HCT116 (cell line): ENCODE measurements at regions not wholly inside any gene's neighbourhood (a gene's known extent, or its start where the extent isn't known, plus 50 kb on each side); places are given as distances from the start of the nearest gene placed in this dataset.

Experiments used
- ATAC-seq: fragments of 200-7000 bp; cut with Tn5 transposase; 2 replicates; pipeline ENCODE4 v1.9.1; 2020; ENCODE audit warnings: mild to moderate bottlenecking, moderate library complexity
- BruUV-seq: library from RNA; stranded (reverse); fragments of 400-500 nt; replicated peaks from 2 replicates; lab custom pipeline; 2021; lab: Mats Ljungman, UMichigan
- CTCF ChIA-PET: fragments of 300-600 bp; sonication (Branson Sonifier 250); formaldehyde crosslinking; loops from one replicate; lab custom pipeline; 2021; ENCODE audit warnings: antibody characterized with exemption; lab: Charles Lee
- POLR2A ChIA-PET: fragments of 300-600, 350-600 bp; sonication (Branson Sonifier 250); formaldehyde crosslinking; loops from one replicate; lab custom pipeline; 2021; ENCODE audit warnings: antibody characterized with exemption; lab: Charles Lee
- RAD21 ChIA-PET, 2 experiments: fragments of 300-600 bp; sonication (Branson Sonifier 250); formaldehyde crosslinking; loops; one replicate each; lab custom pipeline; 2023; ENCODE audit warnings: low total read pairs in 2 of 2; ENCODE audit not compliant: uncharacterized antibody in 2 of 2, unreplicated experiment in 2 of 2, low non-redundant PET in 1 of 2; lab: Charles Lee
- DNase-seq: peaks from one replicate; pipeline ENCODE4 v3.0.0-alpha.2; 2010; ENCODE audit warnings: low read depth, low spot score
- H2AFZ ChIP-seq: fragments of 200-600 bp; shearing (Covaris generic), sonication (generic); 2 replicates; pipeline ENCODE4 v1.6.1; 2017; ENCODE audit warnings: low read depth, mixed run types, mixed read lengths, antibody characterized with exemption, low read length; ENCODE audit not compliant: poor library complexity, severe bottlenecking
- H3K27ac ChIP-seq: 2 replicates; pipeline ENCODE4 v1.5.1; 2012; ENCODE audit warnings: low read depth, low read length
- H3K27me3 ChIP-seq: fragments of 200-600 bp; sonication (generic); 2 replicates; pipeline ENCODE4 v1.6.1; 2016; ENCODE audit warnings: mixed run types, low read length, mixed read lengths; ENCODE audit not compliant: insufficient read depth
- H3K36me3 ChIP-seq, 2 experiments: fragments of 200-500 bp in 1 of 2; fragments of 200-600 bp in 1 of 2; sonication (Bioruptor generic) in 1 of 2; sonication (generic) in 1 of 2; 2 replicates each; pipeline versions ENCODE4 v1.5.1 to v1.6.1; 2014 to 2016; ENCODE audit warnings: low read length in 2 of 2, inconsistent platforms in 1 of 2, mixed read lengths in 1 of 2, mixed run types in 1 of 2; ENCODE audit not compliant: insufficient read depth in 2 of 2, control insufficient read depth in 1 of 2
- H3K4me1 ChIP-seq, 2 experiments: fragments of 200-600 bp in 1 of 2; sonication (generic) in 1 of 2; 2 replicates each; pipeline versions ENCODE4 v1.5.1 to v1.6.1; 2012 to 2017; ENCODE audit warnings: low read length in 2 of 2, inconsistent platforms in 1 of 2, mild to moderate bottlenecking in 1 of 2, mixed read lengths in 1 of 2, mixed run types in 1 of 2, moderate library complexity in 1 of 2; ENCODE audit not compliant: insufficient read depth in 2 of 2, control insufficient read depth in 1 of 2
- H3K4me2 ChIP-seq: fragments of 200-600 bp; sonication (generic); 2 replicates; pipeline ENCODE4 v1.6.1; 2017; ENCODE audit warnings: mixed run types, low read length, mixed read lengths
- H3K4me3 ChIP-seq, 2 experiments: fragments of 200-600 bp in 1 of 2; sonication (generic) in 1 of 2; replicated peaks in 1 of 2; 2 replicates each; pipeline ENCODE4 v1.5.1; 2011 to 2016; ENCODE audit warnings: low read length in 2 of 2, control low read depth in 1 of 2, low read depth in 1 of 2, mild to moderate bottlenecking in 1 of 2, mixed read lengths in 1 of 2, mixed run types in 1 of 2
- H3K79me2 ChIP-seq: fragments of 200-600 bp; sonication (generic); 2 replicates; pipeline ENCODE4 v1.6.1; 2017; ENCODE audit warnings: mild to moderate bottlenecking, mixed run types, low read length, moderate library complexity, mixed read lengths; ENCODE audit not compliant: insufficient read depth
- H3K9ac ChIP-seq: fragments of 200-600 bp; sonication (generic); 2 replicates; pipeline ENCODE4 v1.6.1; 2016; ENCODE audit warnings: low read length, mixed read lengths
- H3K9me2 ChIP-seq: fragments of 200-600 bp; sonication (generic), shearing (Covaris generic); 2 replicates; pipeline ENCODE4 v1.6.1; 2017; ENCODE audit warnings: mixed run types, mild to moderate bottlenecking, moderate library complexity; ENCODE audit not compliant: insufficient read depth
- H3K9me3 ChIP-seq, 2 experiments: fragments of 200-500 bp in 1 of 2; fragments of 200-600 bp in 1 of 2; sonication (Bioruptor generic) in 1 of 2; sonication (generic) in 1 of 2; 2 replicates each; pipeline ENCODE4 v1.6.1; 2014 to 2017; ENCODE audit warnings: low read length in 2 of 2, mixed read lengths in 2 of 2, inconsistent platforms in 1 of 2, low read depth in 1 of 2, mild to moderate bottlenecking in 1 of 2, mixed run types in 1 of 2, moderate library complexity in 1 of 2; ENCODE audit not compliant: control insufficient read depth in 1 of 2, insufficient read depth in 1 of 2
- H4K20me1 ChIP-seq: fragments of 200-600 bp; sonication (generic), shearing (Covaris generic); 2 replicates; pipeline ENCODE4 v1.6.1; 2017; ENCODE audit warnings: mixed run types, mild to moderate bottlenecking, moderate library complexity; ENCODE audit not compliant: insufficient read depth
- ATF3 ChIP-seq: IDR thresholded peaks from 2 replicates; pipeline ENCODE4 v1.6.1; 2012
- CBX3 ChIP-seq: IDR thresholded peaks from 2 replicates; pipeline ENCODE4 v1.6.1; 2012; ENCODE audit warnings: low read depth
- CEBPB ChIP-seq: IDR thresholded peaks from 2 replicates; pipeline ENCODE4 v1.6.1; 2012; ENCODE audit warnings: low read depth
- EZH2 ChIP-seq: fragments of 200-600 bp; sonication (generic); IDR thresholded peaks from 2 replicates; pipeline ENCODE4 v1.6.1; 2017; ENCODE audit warnings: antibody characterized with exemption, mixed run types
- FOSL1 ChIP-seq: IDR thresholded peaks from 2 replicates; pipeline ENCODE4 v1.6.1; 2012; ENCODE audit warnings: low read depth
- MAX ChIP-seq: IDR thresholded peaks from 2 replicates; pipeline ENCODE4 v1.6.1; 2012
- POLR2A ChIP-seq: IDR thresholded peaks from 2 replicates; pipeline ENCODE4 v1.7.0; 2011; ENCODE audit warnings: borderline replicate concordance; ENCODE audit not compliant: insufficient read depth, insufficient read length; ENCODE audit errors: extremely low read depth
- RAD21 ChIP-seq: IDR thresholded peaks from 2 replicates; pipeline ENCODE4 v1.6.1; 2012; ENCODE audit warnings: low read depth, mild to moderate bottlenecking
- REST ChIP-seq: IDR thresholded peaks from 2 replicates; pipeline ENCODE4 v1.6.1; 2012; ENCODE audit warnings: low read depth
- SIN3A ChIP-seq: IDR thresholded peaks from 2 replicates; pipeline ENCODE4 v1.6.1; 2012; ENCODE audit warnings: low read depth
- SP1 ChIP-seq: IDR thresholded peaks from 2 replicates; pipeline ENCODE4 v1.6.1; 2012; ENCODE audit warnings: low read depth
- SRF ChIP-seq: IDR thresholded peaks from 2 replicates; pipeline ENCODE4 v1.6.1; 2012; ENCODE audit warnings: low read depth
- YY1 ChIP-seq: IDR thresholded peaks from 2 replicates; pipeline ENCODE4 v1.6.1; 2011; ENCODE audit warnings: low read length, low read depth, moderate library complexity, mild to moderate bottlenecking; ENCODE audit not compliant: insufficient replicate concordance; ENCODE audit errors: extremely low read depth
- ZNF274 ChIP-seq: fragments of 200-500 bp; sonication (Bioruptor generic); IDR thresholded peaks from 2 replicates; pipeline ENCODE4 v1.6.1; 2014; ENCODE audit warnings: mild to moderate bottlenecking, low read depth, low read length, inconsistent platforms
- intact Hi-C: fragments of 100-400 bp; cut with micrococcal nuclease; formaldehyde crosslinking; loops from 2 replicates; pipeline ENCODE4 v1.10.0; 2022

GRCh38 chr7:88635149-88635548, 124.4 kb upstream of the ZNF804B start:
- H3K4me2 ChIP-seq, result no peak overlapping the region
- DNase-seq (no peak), ATAC-seq (no peak)
- no peak overlapping the region for H3K9ac ChIP-seq
- intact Hi-C loops, result no loop called here
- ChIA-PET POLR2A (no interaction called here), RAD21 (no interaction called here), CTCF (no interaction called here)
- no peaks in the 10 kb centered on the region for H3K79me2 ChIP-seq
- TF ChIP-seq CEBPB (no peak), YY1 (no peak), MAX (no peak), POLR2A (no peak), SP1 (no peak), ZNF274 (no peak), EZH2 (no peak), REST (no peak), FOSL1 (no peak), RAD21 (no peak), CBX3 (no peak), ATF3 (no peak), SRF (no peak), SIN3A (no peak)
- H3K36me3 ChIP-seq, result no peaks in the 10 kb centered on the region
- no peaks in the 10 kb centered on the region for H3K9me3 ChIP-seq
- no peaks in the 10 kb centered on the region for H3K4me1 ChIP-seq
- BruUV-seq, result no TSS peak
- no peak overlapping the region for H2AFZ ChIP-seq
- H4K20me1 ChIP-seq, result no peaks in the 10 kb centered on the region
- H3K27ac ChIP-seq, result no peak overlapping the region
- H3K27me3 ChIP-seq, result no peaks in the 10 kb centered on the region
- H3K9me2 ChIP-seq, result no peaks in the 10 kb centered on the region
- no peak overlapping the region for H3K4me3 ChIP-seq
